ENCODE measurements at regions not wholly inside any gene's neighbourhood (a gene's known extent, or its start where the extent isn't known, plus 50 kb on each side); places are given as distances from the start of the nearest gene placed in this dataset.
"Not testable (repeated sequence)": the region's sequence is repeated elsewhere in the genome, so short reads cannot be mapped to it uniquely, and the experiment has no call there.

DNA sequence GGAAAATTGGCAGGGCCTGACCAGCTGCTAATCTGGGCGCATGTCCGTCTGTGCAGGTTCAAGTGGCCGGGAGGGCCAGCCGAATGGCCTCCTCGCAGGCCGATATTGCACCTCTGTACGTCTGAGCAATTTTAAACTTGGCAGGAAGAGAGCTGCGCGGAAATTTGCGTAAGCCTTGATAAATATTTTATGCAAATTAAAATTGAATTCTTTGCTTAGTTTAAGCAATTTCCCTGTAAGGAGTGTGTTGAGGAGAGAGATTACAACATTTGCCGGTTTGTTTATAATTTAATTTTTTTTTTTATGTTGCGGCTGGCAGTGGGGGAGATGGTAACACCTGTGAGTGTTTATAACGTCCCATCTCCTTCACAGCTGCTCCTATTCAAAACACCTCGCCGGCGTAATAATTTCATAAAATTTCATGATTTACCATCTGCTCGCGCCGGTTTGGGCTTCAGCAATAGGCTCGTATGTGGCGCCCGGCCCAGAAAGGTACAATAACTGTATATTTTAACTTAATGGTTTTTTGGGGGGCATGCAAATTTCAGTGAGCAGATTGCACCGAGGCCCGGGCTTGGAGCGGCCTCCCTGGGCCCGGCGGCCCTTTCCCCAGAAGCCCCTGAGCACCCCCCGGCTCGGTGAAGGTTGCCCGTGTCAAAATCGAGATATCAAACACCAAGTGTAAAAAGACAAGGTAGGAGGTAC, 269.4 kb upstream of the MVB12B start:
- DNase-seq, result no peak

DNA sequence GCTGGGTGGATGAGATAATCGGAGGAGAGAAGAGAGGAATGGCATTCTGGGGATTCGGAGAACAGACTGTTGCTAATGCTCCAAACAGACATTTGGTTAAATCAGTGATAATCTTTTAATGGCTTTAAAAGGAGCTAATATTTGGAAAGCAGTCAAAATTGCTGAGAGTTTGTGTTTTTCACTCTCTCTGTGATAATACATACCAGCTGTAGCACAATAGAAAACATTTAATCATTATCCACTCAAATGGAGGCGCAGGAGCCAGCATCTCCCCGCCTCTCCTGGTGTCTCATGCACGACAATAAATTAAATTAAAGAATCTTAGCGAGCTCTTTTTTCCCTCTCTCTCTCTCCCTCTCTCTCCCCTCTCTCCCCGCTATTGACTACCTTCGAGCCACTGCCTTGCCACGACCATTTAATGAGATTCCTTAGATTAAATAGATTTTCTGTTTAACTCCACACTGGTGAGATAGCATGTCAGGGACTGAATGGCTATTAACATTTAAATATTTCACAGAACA, 268.6 kb upstream of the MVB12B start:
- DNase-seq, result no peak

DNA sequence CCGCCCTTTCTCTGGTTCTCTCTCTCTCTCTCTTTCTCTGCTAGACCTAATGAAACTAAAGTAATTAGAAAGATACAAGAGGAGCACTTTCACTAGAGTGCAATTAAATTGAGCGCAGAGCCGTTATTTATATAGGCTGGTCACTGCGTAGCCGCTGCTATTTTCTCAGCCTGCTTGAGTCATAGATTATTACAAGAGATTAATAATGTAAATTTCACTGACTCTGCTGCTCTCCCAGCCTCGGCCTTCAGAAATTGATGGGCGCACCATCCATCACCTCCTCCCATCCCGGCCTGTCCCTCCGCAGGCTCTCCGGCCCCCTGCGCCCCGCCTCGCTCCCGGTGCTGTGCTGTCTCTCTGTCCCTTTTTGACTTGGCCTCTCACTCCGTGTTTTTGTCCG, 268.0 kb upstream of the MVB12B start:
- no peak for DNase-seq

DNA sequence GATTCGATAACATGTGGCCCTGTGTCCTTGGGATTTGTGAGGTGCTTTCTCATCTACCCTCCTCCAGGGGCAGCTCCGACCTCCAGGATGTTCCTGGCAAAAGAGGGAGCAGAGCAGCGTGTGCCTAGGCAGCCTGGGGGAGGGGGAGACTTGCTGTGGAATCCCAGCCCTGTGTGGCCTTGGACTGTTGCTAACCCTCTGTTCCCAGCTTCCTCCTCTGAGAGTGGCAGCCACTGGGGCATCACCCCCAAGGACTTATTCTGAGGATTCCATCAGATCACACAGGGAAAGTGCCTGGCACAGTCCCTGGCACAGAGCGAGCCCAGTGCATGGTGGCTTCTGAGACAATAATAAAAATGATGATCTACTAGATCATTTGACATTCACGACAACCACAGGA, 265.1 kb upstream of the MVB12B start:
- DNase-seq, result no peak

DNA sequence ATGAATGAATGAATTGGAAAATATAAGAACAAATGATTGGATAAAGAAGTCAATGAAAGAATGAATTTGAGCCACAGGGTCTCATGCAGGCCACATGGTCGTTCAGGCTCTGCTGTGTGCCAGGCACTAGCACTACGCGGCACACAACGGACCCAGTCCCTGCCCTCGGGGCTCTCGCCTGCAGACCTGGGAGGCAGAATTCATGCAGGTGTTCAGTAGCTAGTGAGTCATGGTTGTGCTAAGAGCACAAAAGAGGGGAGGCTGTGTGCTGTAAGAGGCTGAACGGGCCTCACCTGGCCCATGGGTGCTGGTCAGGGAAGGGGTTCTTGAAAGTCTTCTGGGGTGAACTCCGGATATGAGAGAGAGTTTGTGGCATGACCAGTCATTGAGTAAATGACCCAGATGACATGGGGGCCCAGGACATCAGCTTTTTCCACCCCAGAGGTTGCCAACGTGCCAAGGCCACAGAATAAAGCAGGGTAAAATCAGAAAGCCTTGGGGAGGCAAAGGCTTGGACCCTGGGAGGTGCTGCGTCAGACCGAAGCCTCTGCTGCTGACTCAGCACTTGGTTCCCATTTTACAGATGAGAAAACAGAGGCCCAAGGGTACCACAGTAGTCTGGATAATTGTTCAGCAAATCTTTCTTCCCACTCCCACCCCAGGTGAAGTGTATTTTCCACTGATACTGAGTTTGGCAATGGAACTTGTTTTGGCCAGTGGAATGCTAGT, 264.3 kb upstream of the MVB12B start:
- DNase-seq, result no peak

DNA sequence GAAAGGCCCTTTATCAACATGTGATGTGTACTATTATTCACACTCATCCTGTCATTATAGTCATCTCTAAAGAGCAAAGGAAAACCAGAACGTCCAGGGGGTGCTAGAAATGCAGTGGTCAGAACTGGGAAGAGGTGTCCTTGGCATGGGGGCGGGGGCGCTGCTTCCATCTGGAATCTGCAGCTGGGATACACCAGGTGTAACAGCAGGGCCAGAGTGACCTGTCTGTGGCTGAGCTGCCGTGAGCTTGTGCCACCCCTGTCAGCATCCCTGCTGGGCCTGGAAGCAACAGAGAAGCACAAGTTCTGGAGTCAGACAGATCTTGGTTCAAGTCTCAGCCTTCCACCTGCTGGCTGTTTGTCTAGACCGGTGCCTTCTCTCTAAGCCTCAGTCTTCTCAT, 263.3 kb upstream of the MVB12B start:
- no peak for DNase-seq

DNA sequence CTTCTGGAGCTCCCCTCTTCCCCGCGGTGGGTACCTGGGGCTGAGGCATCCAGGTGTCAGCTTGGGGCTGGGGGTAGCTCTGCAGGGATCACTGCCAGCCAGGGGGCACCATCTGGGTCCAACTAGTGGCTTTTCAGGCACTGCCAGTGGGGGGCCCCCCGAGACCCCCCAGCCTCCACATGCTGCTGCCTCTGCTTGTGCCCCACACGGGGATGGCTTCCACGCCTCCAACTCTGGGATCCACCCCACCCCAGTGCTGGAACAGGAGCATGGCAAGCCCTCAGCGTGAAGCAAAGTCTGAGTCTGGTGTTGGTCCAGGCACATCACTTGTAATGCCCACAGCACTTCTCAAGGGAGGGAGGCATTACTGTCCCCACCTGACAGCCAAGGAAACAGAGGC, 260.5 kb upstream of the MVB12B start:
- no peak for DNase-seq

DNA sequence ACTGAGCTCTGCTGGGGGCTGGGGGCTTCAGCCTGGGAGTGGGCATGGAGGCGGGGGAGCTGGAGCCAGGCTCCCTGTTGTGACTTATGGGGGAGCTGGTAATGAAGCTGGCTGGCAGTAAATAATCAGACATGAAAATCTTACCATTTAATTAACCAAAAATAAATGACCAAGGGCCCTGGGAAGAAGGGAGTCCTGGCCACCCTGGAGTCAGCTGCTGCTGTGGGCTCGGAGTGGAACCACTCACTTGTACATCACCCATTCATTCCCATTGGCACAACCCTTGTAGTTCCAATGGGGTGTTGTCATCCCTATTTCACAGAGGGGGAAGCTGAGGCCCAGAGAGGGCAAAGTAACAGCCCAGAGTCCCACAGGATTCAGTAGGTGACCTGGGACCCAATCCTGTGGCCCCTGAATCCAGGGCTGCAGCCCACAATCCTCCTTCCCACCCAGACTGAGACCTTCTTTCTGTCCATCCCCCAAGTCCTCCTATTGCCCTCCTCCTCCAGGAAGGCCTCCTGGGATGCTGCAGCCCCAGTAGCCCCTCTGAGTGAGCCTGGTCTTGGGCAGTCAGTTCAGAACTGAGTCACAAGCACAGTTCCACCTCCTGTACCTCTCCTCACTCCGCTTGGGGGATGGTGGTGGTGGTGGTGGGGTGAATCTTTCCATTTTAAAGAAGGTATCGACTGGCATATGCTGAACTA, 259.4 kb upstream of the MVB12B start:
- DNase-seq, result no peak

DNA sequence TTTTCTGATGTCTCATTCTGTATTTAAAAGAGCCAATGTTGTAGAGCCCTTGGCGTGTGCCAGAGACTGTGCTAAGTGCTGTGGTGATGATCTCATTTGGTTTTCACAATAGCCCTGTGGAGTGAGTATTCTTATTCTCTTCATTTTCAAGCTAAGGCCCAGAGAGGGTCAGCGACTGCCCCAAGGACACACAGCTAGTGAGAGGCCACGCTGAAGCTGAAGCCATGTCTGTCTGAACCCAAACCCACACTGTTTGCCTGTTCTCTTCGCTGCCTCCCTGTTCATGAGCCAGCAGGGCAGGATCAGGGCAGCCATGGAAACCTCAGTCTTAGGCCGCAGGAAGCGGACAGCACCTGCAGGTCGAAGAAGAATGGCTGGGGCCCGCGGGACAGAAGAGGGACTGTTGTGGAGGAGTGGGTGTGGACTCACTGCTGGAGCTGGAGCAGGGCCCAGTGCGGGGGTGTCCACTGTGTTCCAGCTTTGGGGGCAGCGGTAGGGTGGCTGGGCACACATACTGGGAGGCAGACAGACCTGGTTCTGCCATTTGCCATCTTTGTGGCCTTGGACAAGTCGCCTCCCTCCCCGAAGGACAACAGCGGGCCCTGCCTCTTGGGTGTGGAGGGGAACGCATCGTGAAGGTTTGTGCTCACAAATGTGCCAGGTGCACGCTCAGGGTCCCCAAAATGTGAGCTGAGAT, 257.9 kb upstream of the MVB12B start:
- no peak for DNase-seq

DNA sequence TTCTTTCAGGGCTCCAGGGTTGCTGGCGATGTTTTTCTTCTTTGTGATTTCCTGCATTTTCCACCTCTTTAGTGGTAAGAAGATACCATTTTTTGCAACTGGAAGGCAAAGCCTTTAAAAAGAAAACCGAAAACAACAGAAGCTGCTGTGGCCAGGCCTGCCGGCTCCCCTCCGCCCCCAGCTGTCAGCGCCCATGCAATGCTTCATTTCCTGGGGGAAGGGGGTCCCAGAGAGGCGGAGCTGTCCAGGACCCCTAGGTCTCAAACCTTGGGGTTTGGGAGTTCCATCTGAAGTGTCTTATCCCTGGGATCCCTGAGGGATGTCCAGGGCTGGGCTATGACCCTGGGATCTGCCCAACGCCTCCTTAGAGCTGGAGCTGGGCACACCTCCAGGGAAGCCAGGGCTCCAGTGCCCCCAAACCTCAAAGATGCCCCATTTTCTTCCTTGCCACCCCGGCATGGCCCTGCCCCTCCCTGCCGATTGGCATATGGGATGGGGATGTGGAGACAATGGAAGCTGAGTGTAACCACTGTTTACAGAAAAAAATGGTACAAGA, 257.2 kb upstream of the MVB12B start:
- DNase-seq, result no peak

DNA sequence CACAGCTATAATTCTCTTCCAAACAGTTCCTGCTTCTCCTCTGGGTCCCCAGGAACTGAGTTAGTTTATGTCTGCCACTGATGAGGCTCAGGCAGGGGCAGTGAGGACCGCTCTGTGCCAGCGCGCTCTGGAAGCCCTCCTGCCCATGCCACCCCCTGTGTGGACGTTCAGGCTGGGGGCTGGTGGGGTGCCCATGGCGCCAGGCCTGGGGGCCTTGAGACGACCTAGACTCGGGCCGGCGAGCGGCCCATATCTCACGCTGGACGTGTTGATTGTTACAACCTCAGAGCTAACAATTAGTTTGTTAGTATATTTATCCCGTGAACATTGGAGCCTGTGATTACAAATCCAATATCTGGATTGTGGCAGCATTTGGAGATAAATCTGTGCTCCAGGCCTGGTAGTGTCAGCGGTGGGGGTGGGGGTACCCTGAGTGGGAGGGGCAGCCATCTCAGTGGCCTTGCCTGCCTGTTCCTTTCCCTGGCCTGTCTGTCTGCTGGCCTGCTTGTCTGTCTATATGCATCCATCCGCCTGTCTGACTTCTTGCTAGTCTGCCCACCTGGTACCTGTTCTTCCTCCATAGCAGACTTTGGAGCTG, 256.5 kb upstream of the MVB12B start:
- no peak for DNase-seq

DNA sequence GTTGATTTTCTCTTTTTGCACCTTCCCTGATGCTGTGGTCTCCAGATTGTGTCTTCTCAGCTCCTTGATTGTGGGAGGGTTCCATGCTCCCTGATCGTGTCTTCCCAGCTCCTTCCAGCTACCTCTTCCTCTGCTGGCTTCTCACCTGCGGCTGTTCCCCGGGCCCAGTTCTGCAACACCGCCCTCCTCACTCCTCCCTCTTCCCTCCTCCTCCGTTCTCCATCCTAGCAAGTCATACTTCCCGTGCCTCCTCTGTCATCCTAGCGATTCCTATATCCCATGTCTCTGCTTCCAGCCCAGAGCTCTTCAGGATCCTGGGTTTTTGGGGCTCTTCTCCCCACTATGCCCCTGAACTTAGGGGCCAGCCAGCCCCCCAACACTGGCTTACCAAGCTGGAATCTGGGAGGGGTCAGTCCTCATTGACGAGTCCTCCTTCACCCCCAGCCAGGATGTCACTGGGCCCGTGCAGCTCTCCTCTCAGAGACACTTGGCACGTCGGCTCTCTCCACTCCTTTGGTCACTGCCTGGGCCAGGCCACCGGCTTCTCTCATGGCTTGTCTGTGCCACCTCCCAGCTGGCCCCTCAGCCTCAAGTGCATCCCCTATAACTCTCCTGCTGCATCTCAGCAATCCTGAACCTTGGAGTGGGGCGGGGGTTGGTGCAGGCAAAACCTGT, 255.4 kb upstream of the MVB12B start:
- DNase-seq, result no peak

DNA sequence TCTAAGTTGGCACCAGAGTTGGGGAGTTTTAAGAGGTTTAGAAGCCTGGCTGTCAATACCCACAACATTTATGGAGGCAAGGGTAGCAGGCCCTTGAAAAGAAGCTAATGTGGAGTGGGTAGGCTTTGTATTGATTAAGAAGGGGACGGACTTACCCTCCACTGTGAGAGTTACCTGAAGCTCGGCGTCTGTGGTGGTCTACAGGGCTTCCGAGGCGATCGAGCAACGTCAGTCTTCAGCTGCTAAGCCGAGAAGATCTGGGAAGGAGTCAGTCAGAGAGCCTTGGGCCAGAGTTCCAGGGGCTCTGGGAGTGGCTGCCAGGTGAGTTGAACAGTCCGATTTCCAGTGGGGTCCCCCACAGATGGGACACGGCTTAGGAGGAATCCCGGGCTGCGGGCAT, 249.0 kb upstream of the MVB12B start:
- DNase-seq, result not testable (repeated sequence)

DNA sequence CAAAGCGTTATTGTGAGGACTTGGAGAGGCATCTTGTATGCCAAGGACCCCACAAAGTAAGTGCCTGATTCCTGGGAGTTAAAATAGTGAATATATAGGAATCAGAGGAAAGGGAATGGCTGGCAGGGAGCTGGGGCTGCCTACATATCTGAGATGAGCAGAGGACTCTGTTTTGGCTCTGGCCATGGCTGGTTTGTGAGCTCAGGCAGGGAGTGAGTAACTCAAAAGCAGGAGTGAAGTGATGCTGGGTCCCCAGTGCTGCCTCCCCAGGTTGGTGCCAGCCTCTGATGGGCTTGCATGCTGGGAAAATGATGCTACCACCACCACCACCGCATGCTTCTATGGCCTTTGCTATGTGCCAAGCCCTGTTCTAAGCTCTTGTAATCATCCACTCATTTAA, 246.0 kb upstream of the MVB12B start:
- no peak for DNase-seq

DNA sequence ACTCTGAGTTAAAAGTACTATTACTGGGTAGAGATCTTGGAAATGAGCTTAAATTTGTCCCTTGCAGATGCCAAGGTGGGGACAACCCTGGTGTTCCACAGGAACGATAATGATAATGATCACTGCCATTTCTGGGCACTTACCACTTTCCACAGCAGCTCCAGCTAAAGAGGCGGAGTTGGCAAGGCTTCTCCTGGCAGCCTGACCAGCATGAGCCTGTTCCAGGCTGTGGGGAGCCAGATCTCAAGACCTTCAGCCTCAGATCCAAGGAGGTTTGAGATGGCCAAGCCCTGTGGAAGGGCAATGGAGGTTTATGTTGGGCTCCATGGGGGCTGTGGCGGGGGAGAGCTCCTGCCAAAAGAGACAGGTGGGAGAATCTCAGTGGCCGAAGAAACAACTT, 244.9 kb upstream of the MVB12B start:
- DNase-seq, result no peak

DNA sequence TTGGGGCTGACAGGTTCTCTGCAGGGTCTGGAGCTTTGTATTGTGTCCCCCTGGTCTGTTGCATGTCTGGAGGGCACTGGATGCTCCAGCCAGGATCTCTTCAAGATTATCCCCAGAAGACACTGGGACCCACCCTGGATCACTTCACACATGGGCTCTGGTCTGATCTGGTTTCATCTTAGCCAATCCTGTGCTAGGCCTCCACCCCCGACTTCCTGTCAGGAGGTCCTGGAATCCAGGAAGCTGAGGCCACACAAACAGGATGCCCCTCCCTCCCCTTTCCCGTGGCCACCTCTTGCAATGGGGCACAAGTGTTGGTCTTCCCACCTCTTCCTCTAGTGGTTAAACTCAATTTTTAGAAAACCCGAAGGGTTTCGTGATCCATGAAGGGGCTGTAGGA, 242.6 kb upstream of the MVB12B start:
- DNase-seq, result no peak

DNA sequence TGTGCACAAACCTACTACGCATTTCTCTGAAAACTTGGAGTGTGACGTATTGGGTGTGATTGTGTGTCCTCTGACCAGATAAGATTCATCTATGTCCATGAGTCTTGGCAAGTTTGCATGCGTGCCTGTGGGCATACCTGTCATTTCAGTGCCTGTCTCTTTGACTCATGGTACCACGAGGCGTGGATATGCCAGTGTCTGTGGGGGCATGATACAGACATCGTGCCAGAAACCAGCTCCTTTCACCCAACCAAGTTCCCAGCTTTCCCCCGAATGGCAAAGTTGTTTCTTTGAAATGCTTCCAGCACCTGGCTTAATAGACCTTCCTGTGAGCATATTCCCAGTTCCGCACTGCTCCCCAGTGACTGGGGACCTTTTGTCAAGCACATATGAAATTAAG, 241.9 kb upstream of the MVB12B start:
- no peak for DNase-seq

DNA sequence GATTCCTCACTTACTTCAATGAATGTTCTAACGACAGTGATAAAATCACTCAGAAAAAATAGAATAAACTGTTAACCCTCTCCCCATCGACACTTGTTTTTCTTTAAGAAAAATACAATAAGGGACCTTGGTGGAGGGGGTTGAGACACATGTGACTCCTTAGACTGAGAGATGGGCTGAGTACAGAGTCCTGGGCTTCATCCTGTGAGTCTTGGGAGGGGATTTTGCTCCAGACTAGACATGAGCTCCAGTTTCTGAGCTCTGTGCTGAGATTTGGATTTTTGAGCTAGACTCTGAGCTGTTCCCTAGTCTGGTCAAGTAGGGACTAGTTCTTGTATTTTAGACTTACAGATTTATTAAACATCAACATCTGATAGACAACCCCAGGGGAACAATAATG, 241.5 kb upstream of the MVB12B start:
- DNase-seq, result no peak

DNA sequence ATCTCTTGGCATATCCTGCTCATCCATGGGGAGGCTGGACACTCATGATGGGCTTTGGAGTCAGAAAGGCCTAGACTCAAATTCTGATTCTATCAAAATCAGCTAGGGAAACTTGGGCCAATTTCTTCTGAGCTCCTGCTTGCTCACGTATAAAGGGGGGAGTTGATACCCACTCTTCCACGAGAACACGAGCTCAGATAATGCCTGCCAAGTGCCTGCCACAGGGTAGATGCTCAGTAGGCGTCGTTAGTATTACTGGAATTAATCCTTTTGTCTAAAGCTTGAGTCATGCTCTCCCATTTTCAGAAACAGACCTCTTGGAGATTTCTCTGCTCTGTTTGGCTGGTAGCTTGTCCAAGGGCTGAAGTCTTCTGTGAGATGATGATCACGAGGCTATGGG, 238.3 kb upstream of the MVB12B start:
- DNase-seq, result no peak

DNA sequence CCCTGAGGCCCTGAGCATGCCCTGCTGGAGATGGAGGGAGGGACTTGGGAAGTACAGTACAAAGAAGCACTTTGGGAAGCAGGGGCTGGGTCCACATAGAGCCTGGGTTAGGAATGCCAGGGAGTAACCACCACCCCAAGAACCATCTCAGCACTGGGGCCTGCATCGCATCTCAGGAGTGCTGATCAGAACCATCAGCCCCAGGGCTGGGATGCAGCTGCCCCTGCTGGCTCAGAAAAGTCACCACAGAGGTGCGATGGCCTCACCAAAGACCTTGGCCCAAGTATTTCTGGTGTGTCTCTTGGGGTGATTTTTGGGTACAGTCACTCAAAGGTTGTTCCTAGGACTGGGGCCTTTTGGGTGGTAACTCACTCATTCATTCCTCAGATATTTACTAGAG, 236.8 kb upstream of the MVB12B start:
- no peak for DNase-seq

DNA sequence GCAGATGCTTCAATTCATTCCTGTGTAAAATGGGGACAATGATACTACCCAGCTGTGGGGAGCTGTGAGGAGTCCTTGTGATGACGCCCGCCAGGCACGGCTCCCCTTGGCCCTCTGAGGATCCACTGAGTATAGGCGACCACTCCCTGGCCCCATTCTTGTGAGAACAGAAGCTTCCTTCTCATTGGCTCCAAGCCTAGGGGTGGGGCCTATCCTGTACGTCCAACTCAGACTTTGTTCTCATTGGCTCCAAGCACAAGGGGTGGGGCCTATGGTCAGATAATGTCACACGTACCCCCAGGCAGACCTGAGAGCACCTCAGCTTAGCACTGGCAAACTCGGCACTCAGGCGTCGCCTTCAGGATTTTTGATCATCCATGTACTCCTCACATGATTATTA, 232.9 kb upstream of the MVB12B start:
- no peak for DNase-seq

All from activated CD4-positive, CD25-positive, alpha-beta regulatory T cell (primary cell).